ENCODE measurements at regions not wholly inside any gene's neighbourhood (a gene's known extent, or its start where the extent isn't known, plus 50 kb on each side); places are given as distances from the start of the nearest gene placed in this dataset.

GRCh38 chr18:64806232-64806631, 657.3 kb upstream of the LINC00305 start:
- TF ChIP-seq, protein P1, sequence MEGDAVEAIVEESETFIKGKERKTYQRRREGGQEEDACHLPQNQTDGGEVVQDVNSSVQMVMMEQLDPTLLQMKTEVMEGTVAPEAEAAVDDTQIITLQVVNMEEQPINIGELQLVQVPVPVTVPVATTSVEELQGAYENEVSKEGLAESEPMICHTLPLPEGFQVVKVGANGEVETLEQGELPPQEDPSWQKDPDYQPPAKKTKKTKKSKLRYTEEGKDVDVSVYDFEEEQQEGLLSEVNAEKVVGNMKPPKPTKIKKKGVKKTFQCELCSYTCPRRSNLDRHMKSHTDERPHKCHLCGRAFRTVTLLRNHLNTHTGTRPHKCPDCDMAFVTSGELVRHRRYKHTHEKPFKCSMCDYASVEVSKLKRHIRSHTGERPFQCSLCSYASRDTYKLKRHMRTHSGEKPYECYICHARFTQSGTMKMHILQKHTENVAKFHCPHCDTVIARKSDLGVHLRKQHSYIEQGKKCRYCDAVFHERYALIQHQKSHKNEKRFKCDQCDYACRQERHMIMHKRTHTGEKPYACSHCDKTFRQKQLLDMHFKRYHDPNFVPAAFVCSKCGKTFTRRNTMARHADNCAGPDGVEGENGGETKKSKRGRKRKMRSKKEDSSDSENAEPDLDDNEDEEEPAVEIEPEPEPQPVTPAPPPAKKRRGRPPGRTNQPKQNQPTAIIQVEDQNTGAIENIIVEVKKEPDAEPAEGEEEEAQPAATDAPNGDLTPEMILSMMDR (IDR thresholded peaks at IDR 0.05): no peak
- TF ChIP-seq POLR2A (IDR thresholded peaks at IDR 0.05): no peak

All from body of pancreas (tissue), 4 donors.